ENCODE measurements at regions not wholly inside any gene's neighbourhood (a gene's known extent, or its start where the extent isn't known, plus 50 kb on each side); places are given as distances from the start of the nearest gene placed in this dataset.

DNA sequence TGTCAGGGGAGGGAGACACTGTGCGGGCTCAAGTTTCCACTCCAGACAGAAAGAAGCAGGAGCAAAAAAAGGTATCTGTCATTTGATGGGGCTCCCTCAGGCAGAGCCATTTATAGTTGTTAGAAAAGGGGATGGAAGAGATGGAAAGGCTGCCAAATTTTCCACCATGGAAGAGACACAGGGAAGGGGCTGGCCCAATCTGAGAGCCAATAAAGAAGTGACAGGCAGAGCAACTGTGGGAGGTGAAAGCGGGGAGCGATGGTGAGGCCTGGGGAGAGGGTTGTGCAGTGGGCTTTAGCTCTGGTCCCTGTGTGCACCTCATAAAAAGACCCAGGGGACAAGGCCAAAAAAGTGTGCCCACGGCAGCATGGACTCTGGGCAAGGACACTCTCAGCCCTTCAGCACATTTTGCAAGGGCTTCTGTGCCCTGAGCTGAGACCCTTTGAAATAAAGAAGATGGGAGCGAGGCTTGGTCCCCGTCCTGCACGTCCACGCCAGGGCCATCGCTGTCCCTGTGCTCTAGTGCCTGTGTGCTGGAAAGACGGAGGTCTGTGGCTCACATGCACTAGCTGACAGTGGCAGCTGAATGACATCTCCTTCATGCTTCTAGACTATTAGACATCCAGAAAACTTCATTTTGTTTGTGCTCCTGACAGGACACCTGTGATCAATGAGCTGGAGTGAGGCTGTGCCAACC lies 456.7 kb upstream of the HS6ST1 start:
- H3K27ac Mint-ChIP-seq = no peak overlapping the region
- no peaks in the 10 kb centered on the region for H3K27me3 Mint-ChIP-seq
- H3K4me3 Mint-ChIP-seq = no peak overlapping the region
- ChIA-PET CTCF (no interaction called here), POLR2A (no interaction called here)
- no peaks in the 10 kb centered on the region for H3K36me3 Mint-ChIP-seq (ENCODE audit: low read depth)
- H3K4me1 Mint-ChIP-seq = no peaks in the 10 kb centered on the region
- no peak for DNase-seq
- H3K9me3 Mint-ChIP-seq = no peaks in the 10 kb centered on the region

DNA sequence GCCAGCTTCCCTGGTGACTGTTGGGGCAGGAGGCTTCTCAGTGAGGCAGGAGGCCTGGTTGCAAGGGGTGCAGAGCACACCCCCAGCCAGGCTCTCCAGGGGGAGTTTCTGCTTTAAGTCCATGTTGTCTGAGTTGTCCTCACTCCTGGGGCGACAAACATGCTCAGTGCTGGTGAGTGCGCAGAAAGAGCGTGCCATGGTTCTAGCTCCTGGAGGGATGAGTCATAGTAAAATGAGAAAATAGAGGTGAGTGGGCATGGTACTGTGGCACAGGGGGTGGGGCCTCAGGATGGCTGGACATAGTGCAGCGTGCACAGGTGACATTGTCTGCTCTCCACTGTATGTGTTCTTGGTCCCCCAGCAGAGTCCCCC lies 457.2 kb upstream of the HS6ST1 start:
- CTCF ChIA-PET = no interaction called here
- DNase-seq = no peak
- POLR2A ChIA-PET = no interaction called here
- Mint-ChIP-seq H3K36me3 (ENCODE audit: low read depth) (no peaks in the 10 kb centered on the region), H3K27me3 (no peaks in the 10 kb centered on the region), H3K4me3 (no peak overlapping the region), H3K9me3 (no peaks in the 10 kb centered on the region), H3K4me1 (no peaks in the 10 kb centered on the region), H3K27ac (no peak overlapping the region)

DNA sequence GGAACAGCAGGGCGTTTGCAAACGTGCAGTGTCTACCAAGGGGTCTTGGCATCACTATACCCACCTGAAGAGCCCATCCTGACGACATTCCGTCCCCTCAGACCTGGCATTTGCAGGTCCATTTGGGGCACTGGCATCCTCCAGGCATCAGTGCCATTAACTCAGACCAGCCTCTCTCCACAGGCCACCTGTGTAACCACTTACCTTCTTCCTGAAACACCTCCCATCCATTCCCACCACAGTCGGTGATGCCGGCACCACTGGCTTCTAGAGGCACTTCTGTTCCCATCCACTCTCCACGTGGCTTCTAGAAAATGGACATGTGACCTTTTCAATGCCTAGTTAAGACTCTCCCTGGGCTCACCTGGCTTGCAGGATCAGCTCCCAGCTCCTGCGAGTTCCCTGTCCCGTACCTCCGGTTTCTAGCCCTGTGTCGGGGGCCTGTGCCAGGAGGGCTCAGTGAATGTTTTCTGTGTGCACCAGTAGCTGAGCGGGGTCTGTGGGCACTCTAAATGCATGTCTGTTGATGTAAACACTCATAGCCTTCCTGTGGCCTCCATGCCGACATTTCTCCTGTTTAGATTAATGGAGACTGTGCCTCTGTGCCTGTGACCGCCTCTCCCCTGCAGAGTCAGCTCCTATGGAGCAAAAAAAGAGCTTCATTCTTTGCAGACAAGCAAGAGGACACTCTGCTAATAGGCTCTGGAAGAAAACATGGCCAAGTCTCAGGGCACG lies 458.0 kb upstream of the HS6ST1 start:
- Mint-ChIP-seq H3K4me3 (no peak overlapping the region), H3K4me1 (no peaks in the 10 kb centered on the region), H3K27me3 (no peaks in the 10 kb centered on the region), H3K9me3 (no peaks in the 10 kb centered on the region), H3K27ac (no peak overlapping the region), H3K36me3 (ENCODE audit: low read depth) (no peaks in the 10 kb centered on the region)
- CTCF ChIA-PET = no interaction called here
- peak; percentile 11 for DNase-seq
- POLR2A ChIA-PET = no interaction called here

DNA sequence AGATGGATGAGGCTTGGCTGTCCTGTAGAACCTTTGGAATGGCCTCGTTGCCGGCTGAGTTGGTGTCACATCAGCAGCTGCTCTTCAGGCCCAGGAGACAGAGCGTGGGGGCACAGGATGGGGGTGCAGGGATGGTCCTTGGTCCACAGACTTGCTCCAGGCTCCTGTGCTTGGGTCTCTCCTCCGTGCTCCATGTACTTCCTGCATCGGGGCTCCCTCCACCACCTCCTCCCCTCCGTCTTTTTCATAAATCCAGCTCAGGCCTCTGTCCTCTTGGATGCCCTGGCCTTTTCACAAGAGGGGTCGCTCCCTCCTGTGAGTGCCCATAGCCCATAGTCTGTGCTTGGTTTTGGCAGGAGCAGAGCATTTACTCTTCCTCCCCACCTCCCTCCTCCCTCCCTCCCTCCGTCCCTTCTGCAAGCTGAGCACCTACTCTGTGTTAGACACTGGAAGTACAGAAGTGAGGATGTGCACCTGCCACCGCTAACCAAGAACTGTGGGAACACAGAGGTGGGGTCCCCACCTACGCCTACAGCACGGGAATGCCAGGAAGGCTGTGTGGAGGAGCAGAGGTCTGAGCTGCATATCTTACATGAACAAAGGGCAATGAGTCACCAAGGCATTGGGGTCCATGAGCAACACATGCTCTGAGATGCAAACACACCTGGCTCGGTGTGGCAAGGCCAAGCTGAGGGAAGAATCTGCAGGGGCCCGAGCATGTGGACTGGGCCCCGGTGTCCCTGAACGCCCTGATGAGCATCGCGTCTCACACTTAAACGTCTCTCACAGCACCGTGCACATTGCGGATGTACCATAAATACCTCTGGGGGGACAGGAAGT lies 458.7 kb upstream of the HS6ST1 start:
- no peak overlapping the region for H3K4me3 Mint-ChIP-seq
- no peak for DNase-seq
- CTCF ChIA-PET = no interaction called here
- H3K4me1 Mint-ChIP-seq = no peaks in the 10 kb centered on the region
- no peaks in the 10 kb centered on the region for H3K36me3 Mint-ChIP-seq (ENCODE audit: low read depth)
- no peaks in the 10 kb centered on the region for H3K9me3 Mint-ChIP-seq
- POLR2A ChIA-PET = no interaction called here
- no peaks in the 10 kb centered on the region for H3K27me3 Mint-ChIP-seq
- no peak overlapping the region for H3K27ac Mint-ChIP-seq

DNA sequence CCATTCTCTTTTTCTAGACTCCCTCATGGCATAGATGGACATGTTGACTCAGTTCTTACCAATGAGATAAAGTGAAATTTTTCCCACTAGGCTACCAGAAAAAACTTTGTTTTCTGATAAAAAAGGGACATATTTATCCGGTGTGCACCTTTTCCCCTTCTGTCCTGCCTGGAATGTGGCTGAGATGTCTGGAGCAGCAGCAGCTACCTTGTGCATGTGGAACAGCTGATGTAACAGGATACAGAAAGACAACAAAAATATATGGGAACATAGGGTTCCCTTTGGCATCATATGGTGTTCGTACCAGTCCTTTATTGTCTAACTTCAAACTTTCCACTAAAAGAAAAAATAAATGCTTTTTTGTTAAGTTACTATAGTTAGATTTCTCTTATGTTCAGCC lies 460.2 kb upstream of the HS6ST1 start:
- Mint-ChIP-seq H3K4me3 (no peak overlapping the region), H3K27ac (no peak overlapping the region), H3K9me3 (no peaks in the 10 kb centered on the region), H3K27me3 (no peaks in the 10 kb centered on the region), H3K36me3 (ENCODE audit: low read depth) (no peaks in the 10 kb centered on the region), H3K4me1 (no peaks in the 10 kb centered on the region)
- DNase-seq = no peak
- POLR2A ChIA-PET = no interaction called here
- CTCF ChIA-PET = no interaction called here

DNA sequence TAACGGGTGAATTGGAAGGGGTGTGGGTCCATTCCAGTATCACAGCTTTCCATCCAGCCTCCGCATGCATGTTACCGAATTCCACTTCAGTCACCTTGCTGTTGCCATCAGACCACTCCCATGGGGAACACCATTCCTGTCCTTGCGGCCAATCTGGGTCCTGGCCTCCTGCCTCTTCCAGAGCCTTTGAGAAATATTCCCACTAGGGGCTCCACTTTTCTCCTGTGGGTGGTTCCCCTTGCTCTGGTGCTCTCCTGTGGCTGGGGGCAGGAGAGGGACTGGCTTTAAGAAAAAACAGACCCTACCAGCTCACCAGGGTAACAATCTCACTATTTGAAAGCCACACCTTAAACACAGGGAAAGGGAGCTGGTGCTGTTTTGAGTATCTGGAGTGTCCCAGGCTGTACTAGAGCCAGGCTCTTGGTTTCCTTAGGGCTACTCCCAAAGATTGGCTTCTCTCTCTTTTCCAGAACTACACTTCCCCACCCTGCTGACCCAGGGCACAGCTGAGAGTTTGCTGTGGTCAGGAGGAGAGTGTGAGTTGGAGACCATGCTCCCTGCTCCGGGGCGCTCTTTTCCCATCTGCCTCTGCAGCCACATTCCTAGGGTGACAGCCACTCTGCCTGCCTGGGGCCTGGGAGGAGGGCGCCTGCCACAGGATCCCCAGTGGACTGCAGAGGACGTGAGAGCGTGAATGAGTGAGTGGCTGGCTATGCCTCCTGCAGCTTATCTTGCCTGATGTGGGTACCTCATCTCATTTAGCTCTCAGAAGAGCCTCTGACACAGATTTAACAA lies 460.8 kb upstream of the HS6ST1 start:
- H3K27ac Mint-ChIP-seq = no peak overlapping the region

DNA sequence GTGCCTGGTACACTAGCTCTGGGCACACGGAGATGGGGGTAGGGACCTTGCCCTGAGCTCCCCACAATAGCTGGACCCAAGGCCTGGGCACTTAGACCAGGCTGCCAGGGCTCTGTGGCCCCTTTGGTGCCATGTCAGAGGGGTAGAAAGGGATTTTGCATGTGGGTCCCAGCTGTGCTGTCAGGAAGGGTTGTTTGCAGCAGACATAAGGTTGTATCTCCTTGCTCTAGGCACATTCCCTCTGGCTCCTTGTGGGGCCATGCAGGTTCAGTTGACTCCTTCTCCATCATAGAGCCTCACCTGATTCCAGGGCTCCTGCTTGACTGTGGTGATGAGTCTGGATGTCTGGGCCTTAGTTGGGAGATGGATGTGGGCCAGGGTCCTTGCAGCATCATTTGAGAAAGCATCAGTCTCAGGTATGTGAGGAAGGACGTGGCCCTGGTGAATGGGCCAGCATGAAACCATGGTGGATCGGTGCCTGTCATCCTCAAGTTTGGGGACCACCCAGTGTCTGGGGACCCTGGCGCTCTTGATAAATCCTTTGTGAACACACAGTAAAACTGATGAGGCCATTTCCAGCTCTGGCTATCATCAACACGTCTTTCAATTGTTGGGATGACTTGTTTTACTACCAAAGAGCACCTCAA lies 461.9 kb upstream of the HS6ST1 start:
- H3K4me1 Mint-ChIP-seq = no peaks in the 10 kb centered on the region
- H3K4me3 Mint-ChIP-seq = no peak overlapping the region
- CTCF ChIA-PET = no interaction called here
- no peak overlapping the region for H3K27ac Mint-ChIP-seq
- H3K9me3 Mint-ChIP-seq = peaks cover 3% of the 10 kb centered on the region
- POLR2A ChIA-PET = no interaction called here
- DNase-seq = no peak
- no peaks in the 10 kb centered on the region for H3K36me3 Mint-ChIP-seq (ENCODE audit: low read depth)
- H3K27me3 Mint-ChIP-seq = no peaks in the 10 kb centered on the region

More for the DNA sequence above, 460.8 kb upstream of the HS6ST1 start:
- H3K9me3 Mint-ChIP-seq = no peaks in the 10 kb centered on the region
- no peak overlapping the region for H3K4me3 Mint-ChIP-seq
- ChIA-PET CTCF (no interaction called here), POLR2A (no interaction called here)
- DNase-seq = peak; percentile 5
- H3K27me3 Mint-ChIP-seq = no peaks in the 10 kb centered on the region
- H3K36me3 Mint-ChIP-seq (ENCODE audit: low read depth) = no peaks in the 10 kb centered on the region
- H3K4me1 Mint-ChIP-seq = no peaks in the 10 kb centered on the region

DNA sequence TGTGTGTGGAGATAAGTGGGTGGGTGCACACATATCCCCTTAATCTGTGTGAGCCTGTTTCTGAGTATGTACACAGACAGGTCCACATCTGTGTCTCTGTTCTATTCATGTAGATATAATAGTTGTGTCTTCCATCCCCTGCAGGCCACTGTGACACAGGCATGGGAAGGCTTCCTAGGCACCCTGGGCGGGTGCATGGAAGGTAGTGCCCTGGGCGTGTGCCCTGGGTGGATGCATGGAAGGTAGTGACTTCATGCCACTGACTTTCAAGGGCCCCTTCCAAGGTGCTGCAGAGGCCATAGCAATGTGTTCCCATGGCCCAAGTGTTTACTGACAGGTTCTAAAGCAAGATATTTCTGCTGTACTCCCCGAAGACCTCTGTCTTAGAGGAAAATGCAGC lies 462.5 kb upstream of the HS6ST1 start:
- no peak for DNase-seq
- Mint-ChIP-seq H3K27me3 (no peaks in the 10 kb centered on the region), H3K4me3 (no peak overlapping the region), H3K4me1 (no peaks in the 10 kb centered on the region), H3K9me3 (peaks cover 3% of the 10 kb centered on the region), H3K36me3 (ENCODE audit: low read depth) (no peaks in the 10 kb centered on the region), H3K27ac (no peak overlapping the region)
- ChIA-PET CTCF (no interaction called here), POLR2A (no interaction called here)

DNA sequence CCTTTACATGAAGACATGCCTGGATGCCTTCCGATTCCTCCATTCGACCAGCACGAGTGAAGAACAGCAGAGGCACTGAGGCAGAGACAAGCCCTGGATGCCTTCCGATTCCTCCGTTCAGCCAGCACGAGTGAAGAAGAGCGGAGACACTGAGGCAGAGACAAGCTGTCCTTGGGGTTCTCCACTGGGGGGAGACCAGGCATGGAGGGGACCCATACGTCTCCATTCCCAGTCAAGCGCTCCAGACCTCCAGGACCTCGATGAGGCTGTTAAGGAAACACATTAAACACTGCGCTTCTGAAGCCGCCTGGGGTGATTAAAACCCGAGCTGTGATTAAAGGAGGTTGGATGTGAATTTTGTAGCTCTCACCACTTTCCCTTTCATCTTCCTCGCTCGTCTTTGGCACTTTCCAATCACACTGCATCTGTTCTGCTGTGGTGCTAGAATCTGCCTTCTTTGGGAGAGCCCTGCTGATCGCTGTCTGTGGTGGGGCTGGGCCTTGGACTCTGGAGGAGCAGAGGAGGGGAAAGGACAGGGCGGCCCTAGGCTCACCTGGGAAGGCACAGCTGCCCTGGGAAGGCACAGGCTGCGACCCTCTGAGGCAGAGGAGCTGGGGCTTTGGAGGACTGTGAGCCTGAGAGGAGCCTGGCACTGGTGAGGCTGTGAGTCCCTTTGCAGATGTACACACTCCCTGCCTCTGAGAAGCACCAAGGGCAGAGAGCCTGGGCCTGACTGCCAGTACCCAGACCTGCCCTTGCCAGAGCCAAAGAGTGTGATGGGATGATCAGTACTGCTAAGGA lies 463.1 kb upstream of the HS6ST1 start:
- DNase-seq = no peak
- Mint-ChIP-seq H3K36me3 (ENCODE audit: low read depth) (no peaks in the 10 kb centered on the region), H3K9me3 (peaks cover 3% of the 10 kb centered on the region), H3K27ac (no peak overlapping the region), H3K4me1 (no peaks in the 10 kb centered on the region), H3K4me3 (no peak overlapping the region), H3K27me3 (no peaks in the 10 kb centered on the region)
- ChIA-PET CTCF (no interaction called here), POLR2A (no interaction called here)

DNA sequence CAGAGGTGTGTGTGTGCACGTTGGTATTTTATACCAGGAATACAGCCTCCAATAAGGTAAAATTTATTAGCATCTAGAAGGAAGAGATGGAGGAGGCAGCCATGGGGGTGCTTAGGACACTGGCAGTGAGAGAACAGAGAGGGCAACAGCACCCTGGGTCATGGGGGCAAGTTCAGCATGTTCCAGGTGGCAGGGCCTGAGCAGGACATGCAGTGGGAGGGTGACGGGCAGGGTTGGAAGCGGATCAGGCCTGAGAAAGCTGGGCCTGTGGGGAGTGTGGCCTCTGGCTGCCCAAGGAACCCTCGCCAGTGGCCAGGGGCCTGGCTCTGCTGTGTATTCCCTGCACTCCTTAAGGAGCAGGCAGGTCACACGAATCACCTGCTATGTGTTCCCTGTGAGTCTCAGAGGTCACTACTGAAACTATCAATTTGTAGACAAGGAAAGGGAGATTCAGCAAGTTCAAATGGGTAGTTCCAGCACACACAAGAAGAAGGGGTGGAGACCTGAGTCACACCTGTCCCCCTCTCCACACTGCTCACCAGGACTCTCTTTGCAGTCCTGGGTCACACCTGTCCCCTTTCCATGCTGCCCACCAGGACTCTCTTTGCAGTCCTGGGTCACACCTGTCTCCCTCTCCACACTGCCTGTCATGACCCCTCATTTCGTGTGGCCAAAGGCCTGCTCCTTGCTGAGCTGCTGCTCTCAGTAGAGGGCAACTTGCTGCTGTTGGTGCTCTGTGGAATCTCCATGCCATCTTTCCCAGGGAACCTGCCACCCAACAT lies 463.9 kb upstream of the HS6ST1 start:
- Mint-ChIP-seq H3K9me3 (peaks cover 6% of the 10 kb centered on the region), H3K4me3 (no peak overlapping the region), H3K27me3 (no peaks in the 10 kb centered on the region), H3K27ac (no peak overlapping the region), H3K4me1 (no peaks in the 10 kb centered on the region), H3K36me3 (ENCODE audit: low read depth) (no peaks in the 10 kb centered on the region)
- POLR2A ChIA-PET = no interaction called here
- CTCF ChIA-PET = no interaction called here
- peak; percentile 8 for DNase-seq

DNA sequence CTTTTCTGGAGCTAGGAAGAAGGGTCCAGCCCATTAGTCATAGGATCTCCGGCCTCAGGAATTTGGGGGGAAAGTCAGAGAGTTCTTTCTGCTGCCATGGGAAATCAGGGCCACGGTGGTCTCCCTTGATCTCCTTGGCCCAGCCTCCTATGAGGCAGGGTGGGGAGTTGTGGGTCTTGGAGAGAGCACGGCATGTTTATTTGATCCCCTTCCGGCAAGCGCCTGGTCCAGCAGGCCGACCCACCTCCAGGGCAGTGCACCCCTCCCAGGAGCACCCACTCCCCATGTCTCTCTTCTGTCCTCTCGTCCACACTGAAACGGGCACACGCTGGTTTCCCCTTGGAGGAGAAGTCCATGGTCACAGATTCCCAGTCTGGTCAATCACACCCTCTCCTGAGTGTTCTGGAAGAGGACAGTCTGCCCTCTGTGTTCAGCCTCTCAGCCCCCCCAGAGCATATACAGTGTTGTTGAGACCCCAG lies 464.6 kb upstream of the HS6ST1 start:
- H3K4me3 Mint-ChIP-seq = no peak overlapping the region
- peaks cover 9% of the 10 kb centered on the region for H3K9me3 Mint-ChIP-seq
- H3K4me1 Mint-ChIP-seq = no peaks in the 10 kb centered on the region
- ChIA-PET CTCF (no interaction called here), POLR2A (no interaction called here)
- no peak for DNase-seq
- H3K36me3 Mint-ChIP-seq (ENCODE audit: low read depth) = no peaks in the 10 kb centered on the region
- H3K27me3 Mint-ChIP-seq = no peaks in the 10 kb centered on the region
- H3K27ac Mint-ChIP-seq = no peak overlapping the region

DNA sequence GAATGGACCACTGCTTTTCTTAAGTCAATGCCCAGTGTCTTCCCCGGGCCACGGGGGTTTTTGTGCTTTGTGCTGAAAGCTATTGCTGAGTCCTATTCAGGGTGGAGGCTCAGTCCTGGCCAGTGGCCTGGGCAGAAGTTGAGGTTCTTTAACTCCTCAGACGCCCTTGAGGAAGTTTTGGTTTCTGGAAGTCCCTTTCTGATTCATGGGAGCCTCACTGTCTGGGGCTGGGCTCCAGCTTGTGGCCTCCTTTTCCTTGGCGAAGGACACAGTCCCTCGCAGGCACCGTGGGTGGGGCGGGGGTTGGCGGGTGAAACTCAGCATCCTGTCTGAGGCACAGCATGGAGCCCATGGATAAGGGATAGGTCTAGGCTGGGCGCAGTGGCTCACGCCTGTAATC lies 465.2 kb upstream of the HS6ST1 start:
- no peak overlapping the region for H3K4me3 Mint-ChIP-seq
- POLR2A ChIA-PET = no interaction called here
- H3K9me3 Mint-ChIP-seq = peaks cover 15% of the 10 kb centered on the region
- H3K4me1 Mint-ChIP-seq = no peaks in the 10 kb centered on the region
- no peak overlapping the region for H3K27ac Mint-ChIP-seq
- DNase-seq = no peak
- no peaks in the 10 kb centered on the region for H3K36me3 Mint-ChIP-seq (ENCODE audit: low read depth)
- CTCF ChIA-PET = no interaction called here
- no peaks in the 10 kb centered on the region for H3K27me3 Mint-ChIP-seq

Data from activated CD4-positive, alpha-beta memory T cell treated with anti-CD3 and anti-CD28 coated beads, Interleukin-2, amount 10 ng/mL, durations not matched to agents 7 days and 5 days (primary cell).